CD4-positive, alpha-beta T cell (primary cell): ENCODE measurements at regions not wholly inside any gene's neighbourhood (a gene's known extent, or its start where the extent isn't known, plus 50 kb on each side); places are given as distances from the start of the nearest gene placed in this dataset.

Experiments used
- ATAC-seq: fragments of 200-7000 bp; cut with Tn5 transposase; one replicate; pipeline ENCODE4 v1.10.0; 2022; ENCODE audit warnings: mild to moderate bottlenecking; ENCODE audit not compliant: poor library complexity
- CTCF ChIA-PET: fragments of 350-600 bp; sonication (Branson Sonifier 250); formaldehyde crosslinking; loops from one replicate; lab custom pipeline; 2021; ENCODE audit warnings: antibody characterized with exemption, inconsistent platforms; lab: Charles Lee
- POLR2A ChIA-PET: fragments of 350-600 bp; sonication (Branson Sonifier 250); formaldehyde crosslinking; loops from one replicate; lab custom pipeline; 2021; ENCODE audit warnings: antibody characterized with exemption, inconsistent platforms; lab: Charles Lee
- DNase-seq, 14 experiments: peaks; one replicate each; pipeline ENCODE4 v3.0.0-alpha.2; 2013 to 2020; ENCODE audit warnings: mixed read lengths in 2 of 14
- H3K27ac ChIP-seq, 2 donors: one replicate each; pipeline versions ENCODE4 v1.5.1 to v1.7.0; 2013; ENCODE audit warnings: low read length in 2 of 2, low read depth in 1 of 2, mild to moderate bottlenecking in 1 of 2
- H3K27me3 ChIP-seq, 2 experiments: 1 replicate in 1 of 2; 2 replicates in 1 of 2; pipeline versions ENCODE4 v1.6.1 to v1.7.0; 2013; ENCODE audit warnings: low read length in 2 of 2, control low read depth in 1 of 2, mild to moderate bottlenecking in 1 of 2, moderate library complexity in 1 of 2; ENCODE audit not compliant: insufficient read depth in 2 of 2, control insufficient read depth in 1 of 2
- H3K36me3 ChIP-seq: one replicate; pipeline ENCODE4 v1.6.1; 2013; ENCODE audit warnings: low read length, control low read depth; ENCODE audit not compliant: insufficient read depth
- H3K4me1 ChIP-seq: one replicate; pipeline ENCODE4 v1.6.1; 2013; ENCODE audit warnings: low read length, control low read depth; ENCODE audit not compliant: insufficient read depth
- H3K4me3 ChIP-seq: one replicate; pipeline ENCODE4 v1.5.1; 2013; ENCODE audit warnings: mild to moderate bottlenecking, low read length, moderate library complexity
- H3K9me3 ChIP-seq, 2 experiments: 1 replicate in 1 of 2; 2 replicates in 1 of 2; pipeline versions ENCODE4 v1.6.1 to v1.7.0; 2013; ENCODE audit warnings: low read length in 2 of 2, mild to moderate bottlenecking in 2 of 2, control low read depth in 1 of 2, moderate library complexity in 1 of 2; ENCODE audit not compliant: control insufficient read depth in 1 of 2, insufficient read depth in 1 of 2
- H3K27ac Mint-ChIP-seq: one replicate; pipeline ENCODE4 v1.8.0; 2020; ENCODE audit warnings: mixed read lengths
- H3K27me3 Mint-ChIP-seq: one replicate; pipeline ENCODE4 v1.8.0; 2021; ENCODE audit warnings: mixed read lengths
- H3K36me3 Mint-ChIP-seq: one replicate; pipeline ENCODE4 v1.8.0; 2021; ENCODE audit warnings: low read depth, mixed read lengths
- H3K4me1 Mint-ChIP-seq: one replicate; pipeline ENCODE4 v1.8.0; 2021; ENCODE audit warnings: low read depth, mixed read lengths
- H3K4me3 Mint-ChIP-seq: one replicate; pipeline ENCODE4 v1.8.0; 2020; ENCODE audit warnings: mild to moderate bottlenecking, mixed read lengths
- H3K9me3 Mint-ChIP-seq: one replicate; pipeline ENCODE4 v1.8.0; 2020; ENCODE audit warnings: mixed read lengths
- CTCF ChIP-seq: fragments of 200-600 bp; IDR thresholded peaks from one replicate; pipeline ENCODE4 v1.8.0; 2022; ENCODE audit warnings: antibody characterized with exemption, mild to moderate bottlenecking
- intact Hi-C, 2 experiments: fragments of 100-400 bp; cut with DNase I in 1 of 2; cut with micrococcal nuclease in 1 of 2; formaldehyde crosslinking; loops; one replicate each; pipeline versions ENCODE4 v1.15.1 to v1.9.0; 2023 to 2025; cut with DNase I, micrococcal nuclease

DNA sequence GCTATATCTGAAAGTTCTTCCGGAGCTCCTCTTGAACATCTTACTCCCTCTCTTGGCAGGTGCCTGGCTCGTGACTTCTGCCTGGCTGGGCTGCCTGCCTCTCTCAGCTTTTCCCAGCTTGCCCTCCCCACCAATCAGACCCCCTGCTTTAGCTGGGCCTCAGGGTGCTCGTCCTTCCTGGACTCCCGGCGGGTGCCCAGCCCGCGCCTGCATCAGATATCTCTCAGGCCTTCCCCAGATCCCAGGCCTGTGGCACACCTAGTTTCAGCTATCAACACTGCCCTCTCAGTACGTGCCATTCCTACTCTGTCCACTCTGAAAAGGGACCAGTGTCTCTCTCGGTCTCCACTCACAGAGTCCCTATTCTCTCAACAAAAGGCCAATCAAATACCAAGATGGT lies 96.5 kb upstream of the CLDN14 start:
- H3K4me1 ChIP-seq = no peaks in the 10 kb centered on the region
- H3K27me3 ChIP-seq = peaks cover 0 to 4% of the 10 kb centered on the region in 2 experiments
- no peak for TF ChIP-seq CTCF
- CTCF ChIA-PET = no interaction called here
- intact Hi-C loops = no loop called here
- no peak overlapping the region for H3K4me3 Mint-ChIP-seq
- POLR2A ChIA-PET = no interaction called here
- DNase-seq (no peak), ATAC-seq (no peak)
- no peak overlapping the region for H3K4me3 ChIP-seq
- H3K9me3 Mint-ChIP-seq = no peaks in the 10 kb centered on the region
- no peaks in the 10 kb centered on the region for H3K4me1 Mint-ChIP-seq
- H3K27ac ChIP-seq = no peak overlapping the region
- no peaks in the 10 kb centered on the region for H3K36me3 Mint-ChIP-seq
- H3K27me3 Mint-ChIP-seq = peaks cover 6% of the 10 kb centered on the region
- H3K27ac Mint-ChIP-seq = no peak overlapping the region
- H3K36me3 ChIP-seq = no peaks in the 10 kb centered on the region
- H3K9me3 ChIP-seq = peaks cover 0 to 4% of the 10 kb centered on the region in 2 experiments

GRCh38 chr21:36579898-36580297 lies 100.0 kb upstream of the CLDN14 start:
- Mint-ChIP-seq H3K9me3 (no peaks in the 10 kb centered on the region), H3K27ac (no peak overlapping the region), H3K4me3 (no peak overlapping the region), H3K27me3 (peaks cover 10% of the 10 kb centered on the region), H3K4me1 (peaks cover 2% of the 10 kb centered on the region), H3K36me3 (no peaks in the 10 kb centered on the region)
- DNase-seq = no peak
- CTCF ChIA-PET = no interaction called here
- POLR2A ChIA-PET = no interaction called here
- Histone ChIP-seq H3K9me3 (peaks cover 0 to 4% of the 10 kb centered on the region in 2 experiments), H3K27ac (no peak overlapping the region), H3K4me3 (no peak overlapping the region), H3K27me3 (peaks cover 0 to 4% of the 10 kb centered on the region in 2 experiments), H3K4me1 (no peaks in the 10 kb centered on the region), H3K36me3 (no peaks in the 10 kb centered on the region)
- intact Hi-C loops = loop anchor here in 1 of 2 experiments (10.0 kb wide), 2 partner anchors 115 to 275 kb away; partner anchors contain the start of gene SIM2
- no peak for ATAC-seq
- TF ChIP-seq CTCF = no peak

DNA sequence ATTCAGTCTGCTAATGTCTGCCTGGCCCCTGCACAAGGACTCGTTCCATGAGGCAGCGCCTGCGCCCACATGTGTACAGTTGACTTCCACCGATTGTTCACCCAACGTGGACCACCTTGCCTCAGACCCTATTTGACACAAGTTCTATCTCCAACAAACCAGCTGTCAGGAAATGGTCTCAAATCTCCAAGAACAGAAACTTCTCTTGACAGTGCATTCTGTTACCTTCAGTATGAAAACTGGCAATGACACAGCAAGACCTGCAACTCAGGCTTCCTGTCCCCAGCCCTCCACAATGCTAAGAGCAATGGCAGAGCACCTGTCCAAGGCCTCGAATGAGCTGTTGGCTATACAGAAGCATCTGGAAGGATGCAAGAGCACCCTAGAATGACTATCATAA lies 102.3 kb upstream of the CLDN14 start:
- TF ChIP-seq CTCF = no peak
- ChIA-PET POLR2A (no interaction called here), CTCF (no interaction called here)
- no peaks in the 10 kb centered on the region for H3K9me3 ChIP-seq
- peaks cover 0 to 2% of the 10 kb centered on the region in 2 experiments for H3K27me3 ChIP-seq
- H3K36me3 ChIP-seq = no peaks in the 10 kb centered on the region
- peaks cover 6% of the 10 kb centered on the region for H3K4me1 Mint-ChIP-seq
- no peak for DNase-seq
- ATAC-seq = no peak
- no peak overlapping the region for H3K27ac Mint-ChIP-seq
- no peaks in the 10 kb centered on the region for H3K4me1 ChIP-seq
- no peaks in the 10 kb centered on the region for H3K36me3 Mint-ChIP-seq
- intact Hi-C loops = loop anchor here in 1 of 2 experiments (10.0 kb wide), 2 partner anchors 113 to 273 kb away; partner anchors contain the start of gene SIM2
- no peak overlapping the region for H3K4me3 ChIP-seq
- H3K27me3 Mint-ChIP-seq = peaks cover 10% of the 10 kb centered on the region
- H3K9me3 Mint-ChIP-seq = no peaks in the 10 kb centered on the region
- no peak overlapping the region for H3K4me3 Mint-ChIP-seq
- no peak overlapping the region for H3K27ac ChIP-seq
